Osteoblast (primary cell): ENCODE measurements at regions not wholly inside any gene's neighbourhood (a gene's known extent, or its start where the extent isn't known, plus 50 kb on each side); places are given as distances from the start of the nearest gene placed in this dataset.
"Not testable (repeated sequence)": the region's sequence is repeated elsewhere in the genome, so short reads cannot be mapped to it uniquely, and the experiment has no call there.

ENCODE experiments used
- DNase-seq: peaks from one replicate; pipeline ENCODE4 v3.0.0; 2011; ENCODE audit warnings: low spot score, mixed read lengths; ENCODE audit not compliant: insufficient read length; ENCODE audit errors: missing footprints
- H2AFZ ChIP-seq: 2 replicates; pipeline ENCODE4 v1.6.0; 2011; ENCODE audit warnings: mild to moderate bottlenecking, low read length
- H3K27ac ChIP-seq: 2 replicates; pipeline ENCODE4 v1.5.1; 2011; ENCODE audit warnings: mild to moderate bottlenecking, low read depth, low read length, moderate library complexity
- H3K27me3 ChIP-seq: 2 replicates; pipeline ENCODE4 v1.6.0; 2012; ENCODE audit warnings: mild to moderate bottlenecking, control low read depth, inconsistent platforms, low read length, moderate library complexity; ENCODE audit not compliant: insufficient read depth
- H3K36me3 ChIP-seq: 2 replicates; pipeline ENCODE4 v1.5.1; 2011; ENCODE audit warnings: mild to moderate bottlenecking, low read length, control low read depth, moderate library complexity; ENCODE audit not compliant: insufficient read depth
- H3K4me1 ChIP-seq: 2 replicates; pipeline ENCODE4 v1.5.1; 2011; ENCODE audit warnings: mild to moderate bottlenecking, low read length, control low read depth, moderate library complexity; ENCODE audit not compliant: insufficient read depth
- H3K4me2 ChIP-seq: 2 replicates; pipeline ENCODE4 v1.6.0; 2011; ENCODE audit warnings: mild to moderate bottlenecking, low read length; ENCODE audit not compliant: insufficient read depth
- H3K4me3 ChIP-seq: fragments of 200-600 bp; sonication (generic); 3 replicates; pipeline ENCODE4 v1.5.1; 2012; ENCODE audit warnings: mild to moderate bottlenecking, low read length, inconsistent platforms; ENCODE audit not compliant: insufficient read depth
- H3K79me2 ChIP-seq: 2 replicates; pipeline ENCODE4 v1.6.0; 2012; ENCODE audit warnings: mild to moderate bottlenecking, low read length, control low read depth, inconsistent platforms; ENCODE audit not compliant: insufficient read depth
- H3K9me3 ChIP-seq: 2 replicates; pipeline ENCODE4 v1.5.1; 2011; ENCODE audit warnings: low read depth, low read length, control low read depth
- H4K20me1 ChIP-seq: 2 replicates; pipeline ENCODE4 v1.6.0; 2012; ENCODE audit warnings: mild to moderate bottlenecking, low read length, control low read depth; ENCODE audit not compliant: insufficient read depth
- CTCF ChIP-seq: IDR thresholded peaks from 2 replicates; pipeline ENCODE4 v1.5.1; 2011; ENCODE audit warnings: mild to moderate bottlenecking, low read depth, low read length, moderate library complexity; ENCODE audit errors: extremely low read depth

GRCh38 chr21:22806278-22806677 is 1808.1 kb downstream of the NCAM2 start:
- Histone ChIP-seq H3K4me2 (no peak overlapping the region), H3K27me3 (no peaks in the 10 kb centered on the region), H4K20me1 (no peaks in the 10 kb centered on the region), H3K79me2 (no peaks in the 10 kb centered on the region), H3K4me3 (no peak overlapping the region), H3K36me3 (no peaks in the 10 kb centered on the region), H3K4me1 (no peaks in the 10 kb centered on the region), H3K27ac (no peak overlapping the region), H3K9me3 (peaks cover 5% of the 10 kb centered on the region), H2AFZ (no peak overlapping the region)
- DNase-seq, result no peak
- TF ChIP-seq CTCF, result no peak

- TF ChIP-seq CTCF, result no peak
- no peak for DNase-seq
- H3K79me2 ChIP-seq, result no peaks in the 10 kb centered on the region
- H3K4me2 ChIP-seq, result no peak overlapping the region
- peaks cover 5% of the 10 kb centered on the region for H3K9me3 ChIP-seq
- H2AFZ ChIP-seq, result no peak overlapping the region
- H3K4me3 ChIP-seq, result no peak overlapping the region
- H3K27ac ChIP-seq, result no peak overlapping the region
- no peaks in the 10 kb centered on the region for H3K4me1 ChIP-seq
- H4K20me1 ChIP-seq, result no peaks in the 10 kb centered on the region
- H3K36me3 ChIP-seq, result no peaks in the 10 kb centered on the region
- H3K27me3 ChIP-seq, result no peaks in the 10 kb centered on the region
Measured at GRCh38 chr21:22813201-22813600, 1815.0 kb downstream of the NCAM2 start.

- not testable (repeated sequence) for H3K27me3 ChIP-seq, H3K27ac ChIP-seq, DNase-seq, H4K20me1 ChIP-seq, H3K36me3 ChIP-seq, H3K79me2 ChIP-seq, H3K4me1 ChIP-seq, H2AFZ ChIP-seq, H3K4me3 ChIP-seq, H3K4me2 ChIP-seq, H3K9me3 ChIP-seq
Measured at GRCh38 chr21:22818681-22819485, 1820.7 kb downstream of the NCAM2 start.

GRCh38 chr21:22827422-22827821 is 1829.2 kb downstream of the NCAM2 start:
- DNase-seq, result no peak
- Histone ChIP-seq H3K27me3 (no peaks in the 10 kb centered on the region), H3K9me3 (peaks cover 8% of the 10 kb centered on the region), H3K4me2 (no peak overlapping the region), H4K20me1 (no peaks in the 10 kb centered on the region), H3K36me3 (no peaks in the 10 kb centered on the region), H3K4me3 (no peak overlapping the region), H3K79me2 (no peaks in the 10 kb centered on the region), H2AFZ (no peak overlapping the region), H3K4me1 (no peaks in the 10 kb centered on the region), H3K27ac (no peak overlapping the region)
- TF ChIP-seq CTCF, result no peak
